HG02571 (cell line): ENCODE measurements at regions not wholly inside any gene's neighbourhood (a gene's known extent, or its start where the extent isn't known, plus 50 kb on each side); places are given as distances from the start of the nearest gene placed in this dataset.

Source experiments
- ATAC-seq: cut with Tn5 transposase; IDR thresholded peaks from one replicate; pipeline ENCODE4 v1.9.1; 2021; ENCODE audit warnings: mild to moderate bottlenecking, moderate library complexity; ENCODE audit not compliant: unreplicated experiment

- no peak for ATAC-seq
Measured at GRCh38 chr7:97466071-97466470, 265.8 kb upstream of the TAC1 start.

- ATAC-seq, result no peak
Measured at GRCh38 chr7:97466999-97467740, 264.7 kb upstream of the TAC1 start.

- no peak for ATAC-seq
Measured at GRCh38 chr7:97468493-97468892, 263.4 kb upstream of the TAC1 start.

GRCh38 chr7:97470726-97471125 is 261.2 kb upstream of the TAC1 start:
- ATAC-seq, result no peak

DNA sequence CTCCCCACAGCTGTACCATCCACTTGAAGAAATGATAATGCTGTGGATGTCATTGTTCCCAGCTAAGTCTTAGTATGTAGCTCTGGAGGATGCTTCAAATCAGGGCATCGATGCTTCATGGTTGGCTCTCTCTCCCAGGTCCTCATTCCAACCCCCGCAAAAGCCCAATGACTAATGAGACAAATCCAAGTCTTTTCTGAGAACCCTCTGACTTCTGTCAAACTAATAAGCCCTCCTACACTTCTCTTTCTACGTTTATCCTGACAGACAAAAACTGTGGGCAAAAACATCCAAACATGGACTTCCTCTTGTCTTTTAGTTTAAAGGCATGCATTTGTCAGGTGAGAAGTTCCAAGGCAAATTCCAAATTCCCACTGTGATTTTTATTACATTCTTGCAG is 260.4 kb upstream of the TAC1 start:
- ATAC-seq, result no peak

GRCh38 chr7:97479740-97480290 is 252.1 kb upstream of the TAC1 start:
- no peak for ATAC-seq

GRCh38 chr7:97480772-97481390 is 251.0 kb upstream of the TAC1 start:
- ATAC-seq, result no peak

DNA sequence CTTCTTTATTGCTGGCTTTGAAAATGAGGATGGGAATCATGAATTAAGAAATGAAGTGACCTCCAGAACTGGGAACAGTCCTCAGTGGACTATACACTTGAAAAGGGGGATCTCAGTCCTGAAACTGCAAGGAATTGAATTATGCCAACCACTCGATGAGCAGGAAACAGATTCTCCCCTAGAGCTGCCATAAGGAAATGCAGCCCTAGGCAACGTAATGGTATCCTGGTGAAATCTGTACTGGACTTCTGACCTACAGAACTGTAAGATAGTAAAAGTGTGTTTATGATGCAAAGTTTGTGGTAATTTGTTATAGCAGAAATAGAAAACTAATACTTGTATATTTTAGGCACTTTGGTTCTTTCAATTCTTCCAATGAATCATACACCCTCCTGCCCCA is 236.4 kb upstream of the TAC1 start:
- ATAC-seq, result no peak

DNA sequence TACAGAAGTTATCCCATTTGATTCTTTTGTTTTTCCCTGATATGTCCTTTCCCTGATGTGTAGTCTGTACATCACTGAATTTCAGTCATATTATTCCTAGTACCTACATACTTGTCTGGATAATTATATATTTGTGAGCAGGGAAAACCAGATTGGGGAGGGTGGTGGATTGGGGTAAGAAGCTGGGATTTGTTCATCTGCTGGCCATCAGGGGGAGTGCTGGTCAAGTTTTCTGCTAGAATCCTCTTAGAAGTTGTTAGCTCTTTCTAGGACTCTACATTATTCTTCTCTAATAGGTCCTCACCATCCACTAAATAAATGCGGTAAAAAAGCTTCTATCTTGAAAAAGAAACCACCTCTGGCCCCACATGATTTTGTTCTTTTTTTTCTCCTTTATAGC is 232.7 kb upstream of the TAC1 start:
- no peak for ATAC-seq

- ATAC-seq, result no peak
Measured at GRCh38 chr7:97503367-97504094, 228.4 kb upstream of the TAC1 start.

- no peak for ATAC-seq
Measured at GRCh38 chr7:97506728-97507127, 225.2 kb upstream of the TAC1 start.

DNA sequence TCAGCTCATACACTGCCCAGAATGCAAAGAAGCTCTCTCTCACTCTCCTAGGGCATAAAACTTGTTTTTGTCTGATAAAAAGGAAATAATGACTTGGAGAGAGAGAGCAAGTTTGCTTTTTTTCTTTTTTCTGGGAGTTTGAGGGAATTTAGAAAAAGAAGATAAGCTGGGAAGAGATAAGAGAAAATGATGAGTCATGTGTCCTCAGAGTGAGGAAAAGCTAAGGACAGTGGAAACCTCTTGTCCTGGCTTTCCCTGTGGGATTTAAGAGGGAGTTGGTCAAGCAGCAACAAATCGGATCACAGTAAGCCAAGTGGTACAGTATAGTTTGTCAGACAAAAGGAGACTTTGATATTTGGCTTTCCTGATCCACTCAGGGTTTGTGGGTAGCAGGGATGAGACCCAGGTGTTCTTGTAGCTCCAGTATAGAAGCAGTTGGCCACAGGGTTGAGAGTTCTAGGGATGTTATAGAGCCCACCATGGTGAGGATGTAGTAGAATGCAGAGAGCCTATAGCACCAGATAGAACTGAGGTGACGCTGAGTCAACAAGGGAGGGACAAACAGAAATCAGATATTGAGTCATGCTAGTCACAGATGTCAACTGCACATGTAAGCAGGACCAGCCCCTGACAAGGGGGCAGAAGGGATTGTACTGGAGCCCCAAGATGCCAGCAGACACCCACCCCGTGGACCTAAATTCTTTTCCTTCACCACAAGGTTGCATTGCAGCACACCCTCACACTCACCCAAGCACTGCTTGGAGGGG is 219.3 kb upstream of the TAC1 start:
- no peak for ATAC-seq

GRCh38 chr7:97513326-97513725 is 218.6 kb upstream of the TAC1 start:
- no peak for ATAC-seq

- ATAC-seq, result no peak
Measured at GRCh38 chr7:97541188-97541587, 190.7 kb upstream of the TAC1 start.

- ATAC-seq, result no peak
Measured at GRCh38 chr7:97555857-97556421, 175.9 kb upstream of the TAC1 start.

- no peak for ATAC-seq
Measured at GRCh38 chr7:97565665-97566064, 166.2 kb upstream of the TAC1 start.

- ATAC-seq, result no peak
Measured at GRCh38 chr7:97573065-97573464, 158.8 kb upstream of the TAC1 start.

GRCh38 chr7:97576043-97576442 is 155.8 kb upstream of the TAC1 start:
- ATAC-seq, result no peak

DNA sequence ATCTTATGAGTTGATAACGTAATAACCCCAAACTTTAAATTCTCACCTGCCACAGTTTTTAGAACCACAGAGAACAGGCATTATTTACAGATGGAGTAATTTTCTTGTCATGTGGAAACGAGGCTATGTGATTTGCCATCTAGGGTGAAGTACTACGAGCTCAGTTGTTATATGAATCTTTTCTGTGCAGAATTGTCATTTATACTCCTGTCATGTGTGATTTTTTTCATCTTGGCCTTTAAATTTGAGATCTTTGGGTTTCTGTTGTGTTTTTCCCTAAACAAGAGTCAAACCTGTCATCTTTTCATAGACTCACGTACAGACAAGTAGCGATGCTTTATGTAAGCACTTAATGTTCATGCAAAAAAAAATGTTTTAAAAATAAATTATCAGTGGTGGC is 153.7 kb upstream of the TAC1 start:
- ATAC-seq, result no peak

DNA sequence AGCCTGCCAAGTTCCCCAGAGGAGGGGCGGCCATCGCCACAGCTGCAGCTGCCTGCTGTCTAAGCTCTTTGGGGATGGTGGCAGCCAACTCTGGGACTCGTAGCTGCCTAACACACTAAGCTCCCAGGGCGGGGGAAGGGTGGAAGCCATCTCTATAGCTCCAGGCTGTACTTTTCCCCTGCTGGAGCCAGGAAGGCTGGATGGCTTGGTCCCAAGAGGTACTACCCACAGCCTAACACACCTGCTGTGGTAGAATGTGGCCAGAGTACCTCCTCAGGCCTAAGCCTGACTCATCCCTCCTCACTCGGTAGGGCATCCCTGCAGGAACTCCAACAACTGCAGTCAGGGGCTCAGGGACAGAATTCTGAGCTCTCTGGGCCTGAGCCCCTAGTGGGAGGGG is 151.7 kb upstream of the TAC1 start:
- ATAC-seq, result no peak

DNA sequence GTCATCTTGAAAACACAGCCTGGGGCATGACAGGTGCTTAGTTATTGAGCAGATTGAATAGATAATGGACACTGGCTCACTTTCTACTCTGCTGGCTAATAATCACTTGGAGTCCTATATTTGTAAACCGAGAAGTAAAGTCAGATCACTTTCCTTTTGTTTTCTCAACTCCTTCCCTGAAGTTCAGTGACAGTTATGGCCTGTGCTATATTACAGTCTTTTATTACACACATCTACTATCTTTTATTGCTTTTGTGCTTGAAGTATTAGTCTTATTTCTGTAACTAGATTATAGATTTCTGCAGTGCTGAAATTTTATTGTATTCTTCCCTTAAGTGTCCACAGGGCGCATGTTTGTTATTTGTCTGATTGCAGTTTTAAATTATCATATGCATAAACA is 136.4 kb upstream of the TAC1 start:
- ATAC-seq, result no peak
